Peyer's patch (tissue), 4 donors: ENCODE measurements at regions not wholly inside any gene's neighbourhood (a gene's known extent, or its start where the extent isn't known, plus 50 kb on each side); places are given as distances from the start of the nearest gene placed in this dataset.

Experiments
- POLR2A ChIP-seq, 2 donors: fragments of 450-650 bp; IDR thresholded peaks; one replicate each; pipeline ENCODE4 v1.5.1; 2017; ENCODE audit warnings: antibody characterized with exemption in 2 of 2, mild to moderate bottlenecking in 2 of 2, moderate library complexity in 2 of 2
- TF ChIP-seq, protein P1 (sequence below), 6 experiments: fragments of 450-650 bp in 4 of 6; fragments of 200-600 bp in 2 of 6; sonication (generic) in 1 of 6; IDR thresholded peaks; one replicate each; pipeline ENCODE4 v1.5.1; 2017 to 2019; ENCODE audit warnings: antibody characterized with exemption in 6 of 6, mild to moderate bottlenecking in 3 of 6, moderate library complexity in 1 of 6

DNA sequence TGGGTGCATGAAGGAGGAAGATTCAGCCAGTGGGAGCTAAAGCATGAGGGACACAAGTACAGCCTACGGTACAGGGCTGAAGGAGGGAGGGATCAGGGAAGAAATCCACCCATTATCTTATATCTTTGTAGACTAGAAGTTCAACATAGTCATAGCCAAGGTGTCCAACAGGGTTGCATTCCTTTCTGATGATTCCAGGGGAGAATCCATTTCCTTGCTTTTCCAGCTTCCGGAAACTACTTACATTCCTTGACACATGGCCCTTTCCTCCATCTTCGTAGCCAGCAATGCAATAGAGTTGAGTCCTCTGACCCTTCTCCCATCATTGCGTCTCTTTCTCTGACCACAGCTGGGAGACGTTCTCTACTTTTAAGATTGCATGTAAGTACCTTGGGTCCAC lies 471.0 kb upstream of the SEMA6D start:
- TF ChIP-seq, protein P1, sequence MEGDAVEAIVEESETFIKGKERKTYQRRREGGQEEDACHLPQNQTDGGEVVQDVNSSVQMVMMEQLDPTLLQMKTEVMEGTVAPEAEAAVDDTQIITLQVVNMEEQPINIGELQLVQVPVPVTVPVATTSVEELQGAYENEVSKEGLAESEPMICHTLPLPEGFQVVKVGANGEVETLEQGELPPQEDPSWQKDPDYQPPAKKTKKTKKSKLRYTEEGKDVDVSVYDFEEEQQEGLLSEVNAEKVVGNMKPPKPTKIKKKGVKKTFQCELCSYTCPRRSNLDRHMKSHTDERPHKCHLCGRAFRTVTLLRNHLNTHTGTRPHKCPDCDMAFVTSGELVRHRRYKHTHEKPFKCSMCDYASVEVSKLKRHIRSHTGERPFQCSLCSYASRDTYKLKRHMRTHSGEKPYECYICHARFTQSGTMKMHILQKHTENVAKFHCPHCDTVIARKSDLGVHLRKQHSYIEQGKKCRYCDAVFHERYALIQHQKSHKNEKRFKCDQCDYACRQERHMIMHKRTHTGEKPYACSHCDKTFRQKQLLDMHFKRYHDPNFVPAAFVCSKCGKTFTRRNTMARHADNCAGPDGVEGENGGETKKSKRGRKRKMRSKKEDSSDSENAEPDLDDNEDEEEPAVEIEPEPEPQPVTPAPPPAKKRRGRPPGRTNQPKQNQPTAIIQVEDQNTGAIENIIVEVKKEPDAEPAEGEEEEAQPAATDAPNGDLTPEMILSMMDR (IDR thresholded peaks at IDR 0.05): no peak
- no peak for TF ChIP-seq POLR2A (IDR thresholded peaks at IDR 0.05)
